ENCODE measurements at regions not wholly inside any gene's neighbourhood (a gene's known extent, or its start where the extent isn't known, plus 50 kb on each side); places are given as distances from the start of the nearest gene placed in this dataset.

DNA sequence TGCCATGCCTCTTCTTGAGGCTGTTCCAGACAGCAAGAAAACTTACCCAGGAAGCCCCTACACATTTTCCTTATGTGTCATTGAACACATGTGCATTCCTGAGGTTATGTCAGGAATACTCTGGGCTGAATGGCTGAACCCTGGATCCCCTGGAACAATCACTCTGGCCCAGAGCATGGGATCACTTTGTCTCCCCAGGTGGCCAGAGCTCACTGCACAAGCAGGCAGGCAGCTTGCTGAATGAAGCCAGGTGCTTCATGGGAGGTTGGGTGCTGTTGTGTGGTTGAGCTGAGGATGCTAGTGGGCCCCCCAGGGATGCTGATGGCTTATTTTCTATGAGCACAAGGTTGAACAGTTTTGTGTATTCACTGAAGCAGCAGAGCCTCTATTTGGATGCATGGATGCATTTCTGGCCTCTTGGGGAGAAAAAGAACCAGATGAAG, 54.7 kb upstream of the NPTX2 start:
- H3K4me3 ChIP-seq (ENCODE audit: extremely low read depth in 1 of 4, insufficient read depth in 2 of 4, low read depth in 3 of 4, low read length in 4 of 4), result no peak overlapping the region
- no peaks in the 10 kb centered on the region for H3K36me3 ChIP-seq (ENCODE audit: control insufficient read depth in 2 of 4, insufficient read depth in 4 of 4, low read length in 3 of 4)
- no peak overlapping the region for H3K23ac ChIP-seq (ENCODE audit: insufficient read length)
- FAIRE-seq, result no peak
- H3K4ac ChIP-seq (replicated peaks; ENCODE audit: insufficient read length, low read depth, low read length), result no peak overlapping the region
- no peak overlapping the region for H2BK15ac ChIP-seq (ENCODE audit: low read length)
- no peak overlapping the region for H3K14ac ChIP-seq (ENCODE audit: insufficient read length)
- no peak overlapping the region for H3K56ac ChIP-seq (replicated peaks; ENCODE audit: insufficient read length, low read depth, low read length)
- H3K4me1 ChIP-seq (replicated peaks in 1 of 4; ENCODE audit: control insufficient read depth in 3 of 4, insufficient read depth in 4 of 4, low read length in 3 of 4), result no peaks in the 10 kb centered on the region
- no peak overlapping the region for H4K5ac ChIP-seq (ENCODE audit: insufficient read length, low read depth, low read length)
- POLR2A ChIA-PET (ENCODE audit: partially characterized antibody), result no interaction called here
- no peak overlapping the region for H2BK20ac ChIP-seq (ENCODE audit: low read length)
- no peaks in the 10 kb centered on the region for H4K20me1 ChIP-seq (replicated peaks in 1 of 2; ENCODE audit: control insufficient read depth in 1 of 2, insufficient read depth in 2 of 2, low read length in 2 of 2)
- H3K79me1 ChIP-seq (ENCODE audit: low read depth, low read length), result no peaks in the 10 kb centered on the region
- no peak overlapping the region for H4K91ac ChIP-seq (replicated peaks; ENCODE audit: insufficient read length, low read length)
- TF ChIP-seq MAFK (IDR thresholded peaks at IDR 0.05; ENCODE audit: low read depth, low read length) (no peak), TAF1 (IDR thresholded peaks at IDR 0.05; ENCODE audit: low read depth, low read length) (no peak), KDM5A (IDR thresholded peaks at IDR 0.05; ENCODE audit: low read length) (no peak), TEAD4 (IDR thresholded peaks at IDR 0.05; ENCODE audit: low read depth, low read length) (no peak), SRF (IDR thresholded peaks at IDR 0.05; ENCODE audit: low read depth, low read length) (no peak)
- peaks cover 6 to 8% of the 10 kb centered on the region in 2 experiments; a peak in 3 of 4 replicates for H3K9me3 ChIP-seq (ENCODE audit: insufficient read depth in 2 of 2, low read depth in 1 of 2, low read length in 1 of 2)
- no peaks in the 10 kb centered on the region for H3K79me2 ChIP-seq (ENCODE audit: control insufficient read depth in 1 of 2, insufficient read depth in 2 of 2, low read length in 2 of 2)
- no peak overlapping the region for H3K9ac ChIP-seq (replicated peaks in 1 of 4; ENCODE audit: extremely low read depth in 1 of 4, low read depth in 3 of 4, low read length in 3 of 4)
- H4K8ac ChIP-seq (ENCODE audit: extremely low read depth, insufficient read depth, low read length), result no peak overlapping the region
- CTCF ChIA-PET (ENCODE audit: partially characterized antibody), result interaction anchor here (0.5 kb wide), 1 partner anchor 46 kb away, joined by 4 read pairs; no protein-coding TSS in a partner anchor
- H2AFZ ChIP-seq (ENCODE audit: low read length), result no peak overlapping the region
- no peak overlapping the region for H2BK120ac ChIP-seq (replicated peaks; ENCODE audit: low read depth, low read length)
- H2BK5ac ChIP-seq (ENCODE audit: low read depth, low read length), result no peak overlapping the region
- H3K18ac ChIP-seq (ENCODE audit: extremely low read depth, low read length), result no peak overlapping the region
- no peak overlapping the region for H2BK12ac ChIP-seq (ENCODE audit: low read depth, low read length)
- no peaks in the 10 kb centered on the region for H3K27me3 ChIP-seq (replicated peaks in 1 of 4; ENCODE audit: control insufficient read depth in 3 of 4, extremely low read depth in 1 of 4, insufficient read depth in 3 of 4, low read length in 3 of 4)
- H3K27ac ChIP-seq (ENCODE audit: low read depth, low read length), result no peak overlapping the region
- H3K4me2 ChIP-seq (ENCODE audit: insufficient read depth in 1 of 2, low read depth in 2 of 2, low read length in 2 of 2), result no peak overlapping the region
- no peak for DNase-seq (ENCODE audit: low read depth in 1 of 2, low spot score in 2 of 2)
- H2AK5ac ChIP-seq (ENCODE audit: low read depth, low read length), result no peak overlapping the region
- no peaks in the 10 kb centered on the region; the same call in 1 of the 2 replicates for H3K23me2 ChIP-seq (ENCODE audit: low read depth, low read length)
